Hematopoietic multipotent progenitor cell treated with erythropoietin and hydrocortisone succinate and interleukin-3 and kit ligand, for 6 days (in vitro differentiated cells): ENCODE measurements at regions not wholly inside any gene's neighbourhood (a gene's known extent, or its start where the extent isn't known, plus 50 kb on each side); places are given as distances from the start of the nearest gene placed in this dataset.
"Not testable (repeated sequence)": the region's sequence is repeated elsewhere in the genome, so short reads cannot be mapped to it uniquely, and the experiment has no call there.

Source experiments
- DNase-seq: peaks from one replicate; pipeline ENCODE4 v3.0.0-alpha.2; 2015

GRCh38 chr15:66968806-66969596 is 96.4 kb upstream of the SMAD3 start:
- no peak for DNase-seq

DNA sequence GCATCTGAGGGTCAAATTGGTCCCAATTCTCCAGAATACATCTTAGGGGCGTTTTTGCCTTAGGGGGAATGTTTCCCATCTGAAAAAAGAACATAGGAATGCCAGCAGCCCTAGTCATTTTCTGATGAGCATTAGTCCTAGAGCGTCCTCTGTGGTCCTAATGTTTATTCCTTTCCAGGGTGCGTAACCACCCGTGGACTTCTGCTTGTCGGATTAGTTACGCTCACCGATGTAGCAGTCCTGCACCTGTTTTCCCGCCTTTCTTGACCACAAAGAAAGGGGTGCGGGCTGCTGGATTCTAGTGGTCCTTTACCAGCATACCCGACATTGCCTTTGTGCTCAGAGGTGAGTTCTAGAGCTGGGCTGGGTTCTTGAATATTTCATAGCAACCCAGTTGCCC is 91.3 kb upstream of the SMAD3 start:
- not testable (repeated sequence) for DNase-seq

- DNase-seq: not testable (repeated sequence)
These were observed 89.2 kb upstream of the SMAD3 start for GRCh38 chr15:66976106-66976640.

DNA sequence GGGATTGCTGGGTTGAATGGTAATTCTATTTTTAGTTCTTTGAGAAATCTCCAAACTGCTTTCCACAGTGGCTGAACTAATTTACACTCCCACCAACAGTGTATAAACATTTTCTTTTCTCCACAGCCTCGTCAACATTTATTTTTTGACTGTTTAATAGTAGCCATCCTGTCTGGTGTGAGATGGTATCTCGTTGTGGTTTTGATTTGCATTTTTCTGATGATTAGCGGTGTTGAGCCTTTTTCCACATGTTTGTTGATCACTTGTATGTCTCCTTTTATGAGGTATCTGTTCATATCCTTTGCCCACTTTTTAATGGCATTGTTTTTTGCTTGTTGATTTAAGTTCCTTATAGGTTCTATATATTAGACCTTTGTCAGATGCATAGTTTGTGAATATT is 85.1 kb upstream of the SMAD3 start:
- DNase-seq: not testable (repeated sequence)

DNA sequence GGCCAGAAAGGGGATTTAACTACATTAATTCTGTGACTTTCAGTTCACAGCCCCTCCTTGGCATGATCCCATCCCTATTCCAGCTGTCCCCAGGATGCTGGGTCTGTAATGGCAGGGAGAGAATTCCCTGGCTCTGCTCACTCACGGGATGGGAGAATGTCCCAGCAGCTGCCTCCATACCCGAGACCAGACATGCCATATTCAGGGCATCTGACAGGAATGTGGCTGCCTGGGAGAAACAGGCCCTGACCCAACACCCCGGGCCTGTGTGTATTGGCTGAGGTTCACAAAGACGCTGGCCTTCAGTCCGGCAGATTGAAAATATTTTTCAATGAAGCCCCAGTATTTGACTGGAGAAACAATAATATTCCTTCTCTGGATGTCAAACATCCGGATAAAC is 83.6 kb upstream of the SMAD3 start:
- no peak for DNase-seq

GRCh38 chr15:66982250-66982649 is 83.2 kb upstream of the SMAD3 start:
- no peak for DNase-seq

DNA sequence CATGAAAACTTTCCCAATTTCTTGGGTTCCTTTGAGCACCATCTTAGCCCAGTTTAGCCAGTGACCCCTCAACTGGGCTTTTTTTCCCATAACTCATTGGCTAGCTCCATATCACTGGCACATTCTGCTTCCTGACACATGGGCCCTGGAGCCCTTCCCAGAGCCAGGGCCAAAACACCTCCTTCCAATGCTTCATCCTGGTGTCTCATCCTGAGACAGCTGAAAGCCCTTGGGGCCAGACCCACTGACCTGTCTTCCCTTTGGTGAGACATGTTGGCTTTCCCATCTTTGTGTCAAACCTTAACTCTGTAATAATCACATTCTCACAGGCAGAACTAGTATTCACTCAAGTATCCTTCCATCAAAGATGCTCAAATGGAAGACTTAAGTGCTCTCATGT is 82.6 kb upstream of the SMAD3 start:
- no peak for DNase-seq

GRCh38 chr15:66985653-66986052 is 79.7 kb upstream of the SMAD3 start:
- DNase-seq: no peak

DNA sequence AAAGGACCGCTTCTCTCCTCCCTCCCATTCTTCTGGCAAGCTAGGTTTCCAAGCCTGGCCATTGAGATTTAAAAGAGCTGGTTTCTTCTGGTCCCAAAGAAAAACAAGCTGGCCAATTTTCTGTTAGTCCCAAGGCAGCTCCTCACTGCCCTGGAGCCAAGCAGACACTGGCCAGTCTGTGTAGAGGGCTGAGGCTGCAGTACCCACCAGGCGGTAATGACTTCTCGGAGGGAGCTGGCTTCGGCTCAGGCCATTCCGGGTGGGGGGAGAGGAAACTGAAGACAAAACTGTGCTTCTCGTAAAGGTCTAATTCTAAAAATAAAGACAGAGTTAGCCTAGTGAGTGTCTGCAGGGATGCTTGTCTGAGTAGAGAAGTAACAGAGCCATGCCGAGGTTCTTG is 78.5 kb upstream of the SMAD3 start:
- DNase-seq: no peak

GRCh38 chr15:66993090-66993489 is 72.3 kb upstream of the SMAD3 start:
- DNase-seq: no peak

GRCh38 chr15:66993874-66994696 is 71.3 kb upstream of the SMAD3 start:
- no peak for DNase-seq

GRCh38 chr15:66994927-66995656 is 70.3 kb upstream of the SMAD3 start:
- no peak for DNase-seq

- no peak for DNase-seq
These were observed 69.3 kb upstream of the SMAD3 start for GRCh38 chr15:66996094-66996493.

- no peak for DNase-seq
These were observed 68.2 kb upstream of the SMAD3 start for GRCh38 chr15:66997212-66997611.

GRCh38 chr15:66998234-66998633 is 67.2 kb upstream of the SMAD3 start:
- DNase-seq: not testable (repeated sequence)

GRCh38 chr15:66999046-66999968 is 66.1 kb upstream of the SMAD3 start:
- no peak for DNase-seq

DNA sequence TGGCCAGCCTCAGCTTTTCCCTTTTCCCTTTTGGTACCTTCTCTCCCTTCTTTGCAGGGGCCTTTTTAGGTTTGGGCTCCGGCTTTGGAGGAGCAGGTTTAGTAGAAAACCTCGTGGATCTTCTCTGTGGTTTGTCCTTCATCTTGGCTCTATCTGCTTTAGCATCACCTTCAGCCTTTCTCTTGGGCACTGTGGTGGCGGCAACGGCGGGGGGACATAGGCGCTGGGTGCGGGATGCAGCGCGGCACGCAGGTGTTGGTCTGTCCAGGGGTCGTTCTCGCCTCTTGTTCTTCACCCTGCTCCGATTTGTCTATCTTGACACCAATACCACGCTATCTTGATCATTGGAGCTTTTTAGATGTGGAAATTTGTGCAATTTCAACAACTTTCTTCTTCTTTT is 64.5 kb upstream of the SMAD3 start:
- DNase-seq: no peak

DNA sequence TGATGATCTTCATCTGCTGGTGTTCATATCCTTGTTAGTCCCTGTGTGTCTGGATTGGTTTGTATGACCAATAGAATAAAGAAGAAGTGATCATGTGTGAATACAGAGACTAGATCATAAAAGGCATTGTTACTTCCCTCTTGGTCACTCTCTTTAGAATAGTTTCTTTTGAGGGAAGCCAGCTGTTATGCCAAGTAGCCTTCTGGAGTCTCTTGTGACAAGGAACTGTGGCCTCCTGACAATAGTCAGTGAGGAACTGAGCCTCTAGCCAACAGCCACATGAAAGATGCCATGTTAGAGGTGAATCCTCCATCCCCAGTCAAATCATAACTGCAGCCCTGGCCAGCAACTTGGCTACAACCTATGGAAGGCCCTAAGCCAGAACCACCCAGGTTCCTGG is 63.0 kb upstream of the SMAD3 start:
- DNase-seq: no peak

- DNase-seq: no peak
These were observed 61.8 kb upstream of the SMAD3 start for GRCh38 chr15:67003586-67003985.

DNA sequence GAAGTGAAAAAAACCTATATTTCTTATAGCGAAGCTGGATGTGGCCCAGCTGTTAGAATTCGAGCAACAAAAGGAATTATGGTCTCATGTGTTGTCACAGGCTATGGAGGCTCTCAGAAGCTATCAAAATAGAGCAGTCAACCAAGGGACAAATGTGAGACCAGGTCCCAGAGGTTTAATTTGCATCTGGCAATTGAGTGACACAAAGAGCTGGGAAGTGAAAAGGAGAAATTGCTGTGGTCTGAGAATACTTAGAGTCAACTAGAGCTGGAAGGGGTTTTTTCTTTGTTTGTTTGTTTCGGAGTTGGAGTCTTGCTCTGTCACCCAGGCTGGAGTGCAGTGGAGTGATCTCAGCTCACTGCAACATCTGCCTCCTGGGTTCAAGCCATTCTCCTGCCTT is 61.3 kb upstream of the SMAD3 start:
- no peak for DNase-seq

- no peak for DNase-seq
These were observed 60.0 kb upstream of the SMAD3 start for GRCh38 chr15:67005294-67005996.
